ENCODE measurements at regions not wholly inside any gene's neighbourhood (a gene's known extent, or its start where the extent isn't known, plus 50 kb on each side); places are given as distances from the start of the nearest gene placed in this dataset.

DNA sequence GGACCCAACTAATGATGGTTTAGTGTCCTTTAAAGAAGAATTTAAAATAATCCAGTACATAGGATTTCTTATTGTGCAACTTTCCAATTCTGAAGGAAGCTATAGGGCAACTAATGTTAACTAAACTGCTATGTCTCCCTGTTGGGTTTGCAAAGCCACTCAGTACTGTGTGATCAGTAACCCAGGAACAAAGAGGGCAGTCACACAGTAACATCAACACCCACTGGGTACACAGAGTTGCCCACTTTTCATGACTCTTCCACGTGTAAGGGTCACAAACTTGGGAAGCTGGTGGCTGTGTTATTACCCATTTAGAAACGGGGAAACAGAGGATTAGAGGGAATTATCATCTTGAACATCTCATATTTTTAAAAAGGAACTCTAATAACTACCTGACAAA, 555.0 kb upstream of the DIPK2B start (continued):
- no peak for TF ChIP-seq KIAA2018 (CRISPR knock-in tag; IDR thresholded peaks at IDR 0.05; ENCODE audit: borderline replicate concordance)
- TF ChIP-seq KDM5A (IDR thresholded peaks at IDR 0.05; ENCODE audit: borderline replicate concordance, low read length) = no peak

GRCh38 chrX:45751156-45751555, 550.5 kb upstream of the DIPK2B start:
- WGBS (ENCODE audit: low lambda C conversion rate) = 97% methylated on average over 3 of the region's 3 CpGs
- CTCF ChIA-PET (ENCODE audit: low intra/inter-chr PET ratio, low total read pairs) = no interaction called here
- H2AFZ ChIP-seq (ENCODE audit: low read length) = no peak overlapping the region
- no peak overlapping the region for H3K4me2 ChIP-seq (ENCODE audit: low read depth, low read length)
- in situ Hi-C loops (cut with HindIII; ENCODE audit: extremely low pct_ligation_motif_present, low pct_unique_long_range_greater_than_20kb) (loop anchor here (25.0 kb wide), 1 partner anchor 239 kb away; no protein-coding TSS in a partner anchor), intact Hi-C loops (cut with micrococcal nuclease; ENCODE audit: unreplicated experiment) (no loop called here)
- ATAC-seq (no peak), FAIRE-seq (no peak), DNase-seq (ENCODE audit: low spot score) (no peak)
- H3K36me3 ChIP-seq (replicated peaks in 1 of 2; ENCODE audit: control insufficient read depth in 1 of 2, insufficient read depth in 2 of 2, low read length in 2 of 2) = peaks cover 1 to 3% of the 10 kb centered on the region in 2 experiments; a peak in 1 of 5 replicates
- peaks cover 8% of the 10 kb centered on the region for H3K4me1 ChIP-seq (ENCODE audit: insufficient read depth, low read length)
- no peaks in the 10 kb centered on the region for H4K20me1 ChIP-seq (ENCODE audit: insufficient read depth, low read length)
- no peaks in the 10 kb centered on the region for H3K9me3 ChIP-seq (ENCODE audit: low read length)
- H3K9ac ChIP-seq (ENCODE audit: insufficient read depth, low read depth, low read length) = no peak overlapping the region
- peaks cover 7% of the 10 kb centered on the region for H3K79me2 ChIP-seq (ENCODE audit: insufficient read depth, low read length)
- H3K27me3 ChIP-seq (ENCODE audit: control insufficient read depth in 1 of 2, insufficient read depth in 2 of 2, low read length in 2 of 2) = no peaks in the 10 kb centered on the region
- no TSS peak for BruUV-seq (replicated peaks)
- no peak overlapping the region for H3K27ac ChIP-seq (ENCODE audit: extremely low read length, insufficient read depth, low read length)
- no peak overlapping the region for H3K4me3 ChIP-seq (replicated peaks in 1 of 3; ENCODE audit: insufficient read depth in 1 of 3, low read depth in 2 of 3, low read length in 3 of 3)
- POLR2A ChIA-PET = no interaction called here
- no peak for TF ChIP-seq SALL1 (CRISPR knock-in tag; IDR thresholded peaks at IDR 0.05)
- TF ChIP-seq MED8 (CRISPR knock-in tag; IDR thresholded peaks at IDR 0.05; ENCODE audit: insufficient replicate concordance) = no peak
- no peak for TF ChIP-seq PCBP1 (IDR thresholded peaks at IDR 0.05; ENCODE audit: borderline replicate concordance, low read depth, low read length)
- TF ChIP-seq ZNF790 (CRISPR knock-in tag; IDR thresholded peaks at IDR 0.05; ENCODE audit: borderline replicate concordance) = no peak
- TF ChIP-seq NFIC (IDR thresholded peaks at IDR 0.05; ENCODE audit: low read length) = no peak
- no peak for TF ChIP-seq ZNF652 (CRISPR knock-in tag; IDR thresholded peaks at IDR 0.05; ENCODE audit: borderline replicate concordance, low read depth)
- TF ChIP-seq JDP2 (CRISPR knock-in tag; IDR thresholded peaks at IDR 0.05; ENCODE audit: borderline replicate concordance) = no peak
- no peak for TF ChIP-seq REPIN1 (CRISPR knock-in tag; IDR thresholded peaks at IDR 0.05; ENCODE audit: borderline replicate concordance, low read depth)
- TF ChIP-seq HOXA7 (CRISPR knock-in tag; IDR thresholded peaks at IDR 0.05) = no peak
- no peak for TF ChIP-seq TRIM24 (CRISPR knock-in tag; IDR thresholded peaks at IDR 0.05)
- TF ChIP-seq HDAC1 (CRISPR knock-in tag; IDR thresholded peaks at IDR 0.05) = no peak
- TF ChIP-seq PHF8 (CRISPR knock-in tag; IDR thresholded peaks at IDR 0.05) = no peak
- TF ChIP-seq, protein P1, sequence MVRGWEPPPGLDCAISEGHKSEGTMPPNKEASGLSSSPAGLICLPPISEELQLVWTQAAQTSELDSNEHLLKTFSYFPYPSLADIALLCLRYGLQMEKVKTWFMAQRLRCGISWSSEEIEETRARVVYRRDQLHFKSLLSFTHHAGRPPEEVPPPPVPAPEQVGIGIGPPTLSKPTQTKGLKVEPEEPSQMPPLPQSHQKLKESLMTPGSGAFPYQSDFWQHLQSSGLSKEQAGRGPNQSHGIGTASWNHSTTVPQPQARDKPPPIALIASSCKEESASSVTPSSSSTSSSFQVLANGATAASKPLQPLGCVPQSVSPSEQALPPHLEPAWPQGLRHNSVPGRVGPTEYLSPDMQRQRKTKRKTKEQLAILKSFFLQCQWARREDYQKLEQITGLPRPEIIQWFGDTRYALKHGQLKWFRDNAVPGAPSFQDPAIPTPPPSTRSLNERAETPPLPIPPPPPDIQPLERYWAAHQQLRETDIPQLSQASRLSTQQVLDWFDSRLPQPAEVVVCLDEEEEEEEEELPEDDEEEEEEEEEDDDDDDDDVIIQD (CRISPR knock-in tag; IDR thresholded peaks at IDR 0.05; ENCODE audit: low read depth) = no peak
- TF ChIP-seq ZNF713 (CRISPR knock-in tag; IDR thresholded peaks at IDR 0.05) = no peak
